ENCODE measurements at regions not wholly inside any gene's neighbourhood (a gene's known extent, or its start where the extent isn't known, plus 50 kb on each side); places are given as distances from the start of the nearest gene placed in this dataset.
A peak's percentile ranks its signal among the peaks of the same experiment; 100 is the strongest.

DNA sequence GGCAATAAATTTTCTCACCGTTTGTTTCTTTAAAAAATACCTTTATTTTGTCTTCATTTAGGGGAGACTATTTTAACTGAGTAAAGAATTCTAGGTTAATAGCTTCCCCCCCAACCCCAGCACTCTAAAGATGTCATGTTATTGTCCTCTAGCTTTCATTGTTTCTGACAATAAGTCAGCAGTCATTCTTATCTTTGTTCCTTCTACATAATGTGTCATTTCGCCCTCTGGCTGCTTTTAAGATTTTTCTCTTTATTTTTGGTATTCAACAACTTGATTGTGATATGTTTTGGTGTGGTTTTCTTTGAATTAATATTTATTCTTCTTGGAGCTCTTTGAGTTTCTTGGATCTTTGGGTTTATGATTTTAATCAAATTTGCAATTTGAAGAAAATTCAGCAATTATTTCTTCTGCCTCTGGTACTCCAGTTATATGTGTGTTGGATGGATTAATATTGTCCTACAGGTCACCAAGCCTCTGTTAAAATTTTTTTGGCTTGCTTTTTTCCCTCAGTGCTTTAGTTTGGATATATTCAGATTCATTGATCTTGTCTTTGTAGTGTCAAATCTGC is 64.6 kb upstream of the ELN start:
- DNase-seq (ENCODE audit: insufficient read length, low spot score), result no peak
- no peak for FAIRE-seq

DNA sequence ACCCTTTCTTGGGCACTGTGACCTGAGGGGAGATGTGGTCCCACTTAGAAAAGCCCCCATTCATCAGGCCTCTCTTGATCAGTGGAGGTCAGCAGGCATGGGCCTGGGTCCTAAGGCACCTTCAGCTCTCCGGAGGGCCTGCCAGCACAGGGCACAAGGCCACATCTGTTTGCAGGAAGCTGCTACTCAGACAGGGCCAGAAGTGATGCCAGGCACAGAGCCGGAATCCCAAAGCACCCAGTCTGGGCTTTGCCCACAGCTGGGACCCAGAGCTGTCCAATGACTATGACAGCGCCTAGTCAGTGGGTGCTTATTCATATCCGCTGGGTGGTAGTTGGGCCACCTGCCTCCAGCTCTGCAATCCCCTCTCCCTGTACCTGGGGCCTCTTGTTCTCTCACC is 63.2 kb upstream of the ELN start:
- FAIRE-seq (no peak), DNase-seq (ENCODE audit: insufficient read length, low spot score) (no peak)

GRCh38 chr7:73966062-73966940 is 61.7 kb upstream of the ELN start:
- no peak for FAIRE-seq

DNA sequence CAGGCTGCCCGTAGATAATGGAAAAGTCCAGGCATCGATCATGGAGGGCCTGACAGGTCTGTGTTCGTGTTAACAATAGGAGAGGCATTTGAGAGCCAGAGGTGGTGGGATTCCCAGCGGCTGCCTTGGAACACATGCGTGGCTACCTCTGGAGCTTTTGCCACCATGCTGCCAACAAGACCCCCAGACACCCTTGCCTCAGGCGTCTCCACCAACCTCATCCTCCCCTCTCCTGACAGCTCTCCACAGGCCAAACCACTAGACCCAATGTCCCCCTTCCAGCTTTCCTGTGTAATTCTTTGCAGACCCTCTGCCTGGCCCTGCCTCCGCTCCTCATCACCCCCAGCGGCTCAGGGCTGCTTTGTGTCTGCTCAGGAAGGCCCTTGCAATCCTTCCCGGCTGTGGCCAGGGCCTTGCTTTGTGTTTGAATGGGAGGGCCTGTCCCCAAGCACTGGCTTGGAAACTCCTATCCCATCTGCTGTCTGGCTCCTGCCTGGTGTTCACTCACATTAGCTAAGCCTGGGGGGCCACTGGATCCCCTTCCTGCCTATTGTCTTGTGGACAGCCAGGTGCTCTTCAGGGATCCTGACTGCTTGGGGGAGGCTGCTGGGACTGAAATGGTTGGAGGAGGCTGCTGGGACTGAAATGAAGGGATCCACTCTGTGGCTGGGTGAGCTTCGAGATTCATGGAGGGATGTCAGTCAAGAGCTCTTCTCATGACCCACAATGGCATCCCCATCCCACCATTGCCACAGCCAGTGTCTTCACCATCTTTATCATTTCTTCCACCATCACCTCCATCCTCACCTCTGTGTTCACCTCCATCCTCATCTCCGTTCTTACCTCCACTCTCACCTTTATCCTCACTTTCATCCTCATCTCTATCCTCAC is 60.8 kb upstream of the ELN start:
- DNase-seq (ENCODE audit: insufficient read length, low spot score) (no peak), FAIRE-seq (no peak)

More at GRCh38 chr7:73966062-73966940, 61.7 kb upstream of the ELN start:
- no peak for DNase-seq (ENCODE audit: insufficient read length, low spot score)

- FAIRE-seq (peak; percentile 16), DNase-seq (ENCODE audit: insufficient read length, low spot score) (no peak)
Observed at GRCh38 chr7:73967832-73968290, 60.1 kb upstream of the ELN start.

GRCh38 chr7:73968487-73968886 is 59.5 kb upstream of the ELN start:
- DNase-seq (ENCODE audit: insufficient read length, low spot score), result no peak
- no peak for FAIRE-seq

DNA sequence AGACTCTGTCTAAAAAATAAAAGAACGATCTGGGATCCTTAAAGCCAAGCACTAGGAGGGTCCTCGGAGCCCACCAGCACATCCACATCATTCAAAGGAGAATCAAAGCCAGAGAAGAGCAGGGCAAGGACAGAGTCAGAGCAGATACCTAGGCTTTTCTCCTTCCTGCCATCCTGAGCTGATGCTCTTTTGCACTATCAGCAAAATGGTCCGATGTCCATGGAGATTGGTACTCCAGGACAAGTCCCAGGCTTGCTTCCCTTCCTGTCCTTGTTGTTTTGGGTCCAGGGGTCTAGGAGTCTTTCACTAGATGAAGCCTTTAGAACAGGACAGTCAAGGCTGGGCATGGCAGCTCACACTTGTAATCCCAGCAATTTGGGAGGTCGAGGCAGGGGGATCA is 58.0 kb upstream of the ELN start:
- FAIRE-seq (no peak), DNase-seq (ENCODE audit: insufficient read length, low spot score) (no peak)

DNA sequence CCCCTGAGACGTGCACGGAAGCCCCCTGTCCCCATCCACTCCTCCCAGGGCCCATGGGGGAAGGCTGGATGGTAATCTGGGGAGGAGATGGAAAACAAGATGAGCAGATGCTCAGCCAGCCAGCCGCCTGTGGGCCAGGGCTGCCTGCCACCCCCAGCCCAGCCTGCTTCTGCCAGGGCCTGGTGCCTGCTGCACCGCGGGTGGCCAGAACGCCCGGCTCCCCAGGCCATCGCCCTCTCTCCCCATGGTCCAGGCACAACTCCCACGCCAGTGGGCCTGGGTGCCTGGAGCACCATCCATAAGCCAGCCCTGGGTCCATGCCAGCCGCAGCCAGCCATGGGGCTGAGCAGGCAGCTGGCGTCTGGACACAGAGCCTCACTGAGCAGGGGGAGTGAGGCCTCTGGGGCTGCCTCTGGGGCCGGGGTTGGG is 57.2 kb upstream of the ELN start:
- FAIRE-seq (no peak), DNase-seq (ENCODE audit: insufficient read length, low spot score) (no peak)

DNA sequence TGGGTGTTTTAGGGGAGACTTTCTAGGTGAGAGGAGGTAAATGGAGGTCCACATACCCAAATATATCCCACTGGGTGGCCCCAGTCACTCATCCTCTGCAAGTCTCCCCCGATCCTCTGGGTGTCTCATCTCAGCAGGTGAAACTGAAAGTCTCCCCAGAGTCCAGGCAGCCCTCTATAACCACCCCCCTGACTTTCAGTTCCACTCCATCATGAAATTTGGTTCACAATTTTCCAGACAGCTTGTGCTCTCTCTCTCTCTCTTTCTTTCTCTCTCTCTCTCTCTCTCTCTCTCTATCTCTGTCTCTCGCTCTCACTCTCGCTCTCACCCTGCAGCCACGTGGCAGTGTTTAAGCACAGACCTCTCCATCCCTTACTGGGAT is 56.7 kb upstream of the ELN start:
- FAIRE-seq (no peak), DNase-seq (ENCODE audit: insufficient read length, low spot score) (no peak)

DNA sequence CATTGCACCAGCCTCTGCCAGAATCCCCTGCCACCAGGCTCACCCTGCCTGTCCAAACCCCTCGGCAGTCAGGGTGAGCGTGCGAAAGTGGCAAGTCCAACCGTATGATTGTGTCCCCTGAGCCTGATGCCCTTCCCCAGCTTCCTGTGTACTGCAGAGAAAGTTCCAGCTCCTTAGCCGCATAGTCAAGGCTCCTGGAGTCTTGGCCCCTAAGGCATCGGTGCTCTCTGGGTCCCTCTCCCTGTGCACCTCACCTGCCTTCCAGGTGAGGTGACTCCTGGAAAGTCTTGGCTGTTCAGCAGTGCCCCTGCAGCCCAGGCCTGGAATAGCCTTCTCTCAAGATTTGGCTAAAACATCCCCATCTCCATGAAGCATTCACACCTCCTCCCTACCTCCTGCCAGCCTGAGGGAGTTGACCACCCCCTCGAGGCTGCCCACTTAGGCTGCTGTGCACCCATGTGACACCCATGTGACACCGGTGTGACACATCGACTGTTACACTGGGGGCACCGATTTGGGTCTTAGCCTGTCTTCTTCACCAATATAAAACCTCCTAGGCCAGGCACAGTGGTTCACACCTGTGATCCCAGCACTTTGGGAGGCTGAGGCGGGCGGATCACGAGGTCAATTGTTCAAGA is 56.1 kb upstream of the ELN start:
- FAIRE-seq (no peak), DNase-seq (ENCODE audit: insufficient read length, low spot score) (no peak)

DNA sequence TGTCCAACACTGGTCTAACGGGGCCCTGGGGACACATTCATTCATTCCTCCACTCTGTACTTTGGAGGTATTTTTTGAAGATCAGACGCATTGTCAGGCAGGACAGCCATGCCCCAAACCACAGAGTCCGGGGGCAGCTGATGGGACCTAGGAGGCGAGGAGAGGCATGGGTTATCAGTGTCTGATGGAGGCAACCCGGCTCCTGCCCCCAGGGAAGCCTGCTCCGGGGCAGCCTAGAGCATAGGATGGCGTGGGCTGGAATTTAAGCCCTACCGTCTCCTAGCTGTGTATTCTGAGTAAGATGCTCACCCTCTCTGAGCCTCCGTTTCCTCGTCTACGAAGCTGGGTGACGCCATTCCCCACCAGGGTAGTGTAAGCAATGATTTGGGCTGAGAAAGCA is 55.4 kb upstream of the ELN start:
- DNase-seq (ENCODE audit: insufficient read length, low spot score) (no peak), FAIRE-seq (no peak)

GRCh38 chr7:73973091-73973490 is 54.9 kb upstream of the ELN start:
- FAIRE-seq (no peak), DNase-seq (ENCODE audit: insufficient read length, low spot score) (no peak)

- no peak for FAIRE-seq
- DNase-seq (ENCODE audit: insufficient read length, low spot score), result no peak
Observed at GRCh38 chr7:73974101-73974947, 53.6 kb upstream of the ELN start.

GRCh38 chr7:73974948-73975926 is 52.7 kb upstream of the ELN start:
- DNase-seq (ENCODE audit: insufficient read length, low spot score) (no peak), FAIRE-seq (peak; percentile 20)

DNA sequence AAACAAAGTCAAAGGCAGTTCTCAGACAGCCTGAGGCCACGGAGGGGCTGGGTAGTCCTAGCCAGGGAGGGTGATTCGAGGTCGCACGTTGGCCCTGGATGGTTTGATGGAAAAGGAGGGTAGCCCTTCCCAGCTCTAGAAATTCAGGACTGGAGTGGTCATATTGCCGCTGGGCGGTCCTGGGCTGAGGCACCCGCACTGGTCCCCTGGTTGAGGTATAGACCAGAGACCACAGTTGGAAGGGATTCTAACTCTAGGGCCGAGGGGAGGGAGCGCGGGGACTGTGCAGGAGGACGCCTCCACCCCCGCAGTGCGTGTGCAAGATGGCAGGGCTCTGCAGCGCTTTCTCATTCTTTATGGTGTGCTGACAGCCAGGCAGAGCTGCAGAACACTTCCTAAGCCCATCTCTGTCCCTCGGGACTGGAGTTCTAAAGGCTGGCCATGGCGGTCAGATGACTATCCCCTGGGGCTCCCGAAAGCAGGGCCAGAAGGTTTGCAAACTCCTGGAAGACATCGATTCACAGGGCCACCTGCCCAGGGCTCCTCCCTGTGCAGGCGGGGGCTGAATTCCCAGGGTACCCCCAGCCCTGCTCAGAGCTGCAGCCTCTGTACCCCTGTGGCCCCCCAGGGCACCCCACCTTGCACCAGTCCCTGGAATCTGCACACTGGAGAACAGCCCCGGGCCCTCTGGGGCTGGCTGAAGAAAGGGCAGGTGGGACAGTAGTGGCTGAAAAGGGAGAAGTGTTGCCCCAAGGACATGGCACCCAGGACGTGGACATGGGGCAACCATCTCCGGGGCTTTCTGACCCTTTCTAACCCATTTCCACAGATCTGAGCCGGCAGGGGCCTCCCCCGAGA is 51.0 kb upstream of the ELN start:
- DNase-seq (ENCODE audit: insufficient read length, low spot score) (no peak), FAIRE-seq (no peak)

DNA sequence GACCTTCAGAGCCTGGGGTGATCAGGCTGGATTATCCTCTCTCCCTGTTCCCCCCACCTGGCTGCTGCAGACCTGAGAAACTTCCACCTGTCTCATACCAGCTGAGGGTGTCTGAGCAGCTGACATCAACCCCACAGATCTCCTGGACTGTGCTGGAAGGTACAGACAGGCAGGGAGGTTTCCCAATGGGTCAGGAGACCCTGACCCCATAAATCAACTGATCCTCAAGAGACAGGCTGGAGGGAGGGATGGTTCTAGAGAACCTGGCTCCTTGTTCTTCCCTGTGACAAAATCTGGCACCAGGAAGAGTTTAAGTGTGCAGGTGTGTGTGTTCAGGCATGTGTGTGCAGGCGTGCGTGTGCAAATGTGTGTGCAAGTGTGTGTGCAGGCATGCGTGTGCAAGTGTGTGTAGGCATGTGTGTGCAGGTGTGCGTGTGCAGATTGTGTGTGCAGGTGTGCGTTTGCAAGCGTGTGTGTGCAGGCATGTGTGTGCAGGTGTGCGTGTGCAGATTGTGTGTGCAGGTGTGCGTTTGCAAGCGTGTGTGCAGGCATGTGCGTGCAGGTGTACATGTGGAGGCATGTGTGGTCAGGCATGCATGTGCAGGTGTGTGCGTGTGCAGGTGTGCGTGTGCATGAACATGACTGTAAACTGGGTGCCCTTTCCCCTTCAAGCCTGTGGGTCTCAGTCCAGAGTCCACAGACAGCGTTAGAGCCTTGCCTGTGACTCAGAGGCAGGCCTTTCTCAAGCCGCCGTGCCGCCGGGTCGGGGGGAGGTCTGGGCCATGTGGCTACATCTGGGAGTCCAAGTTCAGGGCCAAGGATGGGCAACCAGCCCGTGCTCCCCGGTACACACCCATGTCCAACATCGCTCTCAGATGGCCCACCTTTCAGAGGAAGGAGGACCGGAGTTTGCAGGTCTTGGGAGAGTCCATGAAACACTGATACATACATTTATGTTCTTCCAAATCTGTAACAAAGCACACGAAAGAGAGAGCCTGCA is 50.1 kb upstream of the ELN start:
- FAIRE-seq (peak; percentile 81), DNase-seq (ENCODE audit: insufficient read length, low spot score) (no peak)
